NT2/D1 (cell line): ENCODE measurements at regions not wholly inside any gene's neighbourhood (a gene's known extent, or its start where the extent isn't known, plus 50 kb on each side); places are given as distances from the start of the nearest gene placed in this dataset.

Source experiments
- SUZ12 ChIP-seq: IDR thresholded peaks from 2 replicates; pipeline ENCODE4 v1.6.1; 2011; ENCODE audit not compliant: insufficient read length, insufficient read depth; ENCODE audit errors: extremely low read depth
- YY1 ChIP-seq: IDR thresholded peaks from 2 replicates; pipeline ENCODE4 v1.6.1; 2011; ENCODE audit not compliant: insufficient read length, insufficient read depth
- ZNF274 ChIP-seq: IDR thresholded peaks from 2 replicates; pipeline ENCODE4 v1.6.1; 2011; ENCODE audit warnings: mild to moderate bottlenecking, low read depth, low read length

GRCh38 chr11:116168459-116168787 lies 604.4 kb downstream of the BUD13 start:
- TF ChIP-seq YY1 (no peak), ZNF274 (no peak), SUZ12 (no peak)
